NT2/D1 (cell line): ENCODE measurements at regions not wholly inside any gene's neighbourhood (a gene's known extent, or its start where the extent isn't known, plus 50 kb on each side); places are given as distances from the start of the nearest gene placed in this dataset.

Experiments
- SUZ12 ChIP-seq: IDR thresholded peaks from 2 replicates; pipeline ENCODE4 v1.6.1; 2011; ENCODE audit not compliant: insufficient read length, insufficient read depth; ENCODE audit errors: extremely low read depth
- YY1 ChIP-seq: IDR thresholded peaks from 2 replicates; pipeline ENCODE4 v1.6.1; 2011; ENCODE audit not compliant: insufficient read length, insufficient read depth
- ZNF274 ChIP-seq: IDR thresholded peaks from 2 replicates; pipeline ENCODE4 v1.6.1; 2011; ENCODE audit warnings: mild to moderate bottlenecking, low read depth, low read length

- no peak for TF ChIP-seq YY1
- no peak for TF ChIP-seq SUZ12
- no peak for TF ChIP-seq ZNF274
Measured at GRCh38 chr3:165538166-165538565, 299.1 kb downstream of the BCHE start.
